ENCODE measurements at regions not wholly inside any gene's neighbourhood (a gene's known extent, or its start where the extent isn't known, plus 50 kb on each side); places are given as distances from the start of the nearest gene placed in this dataset.

- no peak for TF ChIP-seq MAFK (IDR thresholded peaks at IDR 0.05; ENCODE audit: low read depth, low read length)
These were observed 83.7 kb upstream of the SLC1A4 start (continued) for GRCh38 chr2:64905338-64906024.

Measured in H1 (cell line).